Neural crest cell (in vitro differentiated cells): ENCODE measurements at regions not wholly inside any gene's neighbourhood (a gene's known extent, or its start where the extent isn't known, plus 50 kb on each side); places are given as distances from the start of the nearest gene placed in this dataset.

ENCODE experiments used
- DNase-seq: peaks from one replicate; pipeline ENCODE4 v3.0.0; 2021; ENCODE audit warnings: low read depth, mixed read lengths, low spot score
- H3K27ac Mint-ChIP-seq: one replicate; pipeline ENCODE4 v1.8.0; 2021; ENCODE audit warnings: mild to moderate bottlenecking, mixed read lengths; ENCODE audit not compliant: unreplicated experiment
- H3K27me3 Mint-ChIP-seq: 2 replicates; pipeline ENCODE4 v1.8.0; 2021; ENCODE audit warnings: low read depth, mild to moderate bottlenecking, mixed read lengths
- H3K36me3 Mint-ChIP-seq: 2 replicates; pipeline ENCODE4 v1.8.0; 2021; ENCODE audit warnings: low read depth, mild to moderate bottlenecking, mixed read lengths
- H3K4me1 Mint-ChIP-seq: 2 replicates; pipeline ENCODE4 v1.8.0; 2021; ENCODE audit warnings: mixed read lengths
- H3K4me3 Mint-ChIP-seq: one replicate; pipeline ENCODE4 v1.8.0; 2021; ENCODE audit warnings: mild to moderate bottlenecking, mixed read lengths
- H3K9me3 Mint-ChIP-seq: 2 replicates; pipeline ENCODE4 v1.8.0; 2021; ENCODE audit warnings: mixed read lengths
- CTCF ChIP-seq: fragments of 200-600 bp; sonication (generic); conservative IDR thresholded peaks from 2 replicates; pipeline ENCODE4 v1.5.0; 2021; ENCODE audit warnings: antibody characterized with exemption, mild to moderate bottlenecking

GRCh38 chr14:54109521-54110120, 153.0 kb upstream of the BMP4 start:
- no peak for DNase-seq
- Mint-ChIP-seq H3K27ac (no peak overlapping the region), H3K9me3 (no peaks in the 10 kb centered on the region), H3K4me3 (no peak overlapping the region), H3K36me3 (no peaks in the 10 kb centered on the region), H3K27me3 (peaks cover 6% of the 10 kb centered on the region), H3K4me1 (no peaks in the 10 kb centered on the region)
- no peak for TF ChIP-seq CTCF

GRCh38 chr14:54114941-54115340, 158.3 kb upstream of the BMP4 start:
- Mint-ChIP-seq H3K4me3 (no peak overlapping the region), H3K27me3 (no peaks in the 10 kb centered on the region), H3K27ac (no peak overlapping the region), H3K4me1 (no peaks in the 10 kb centered on the region), H3K9me3 (no peaks in the 10 kb centered on the region), H3K36me3 (no peaks in the 10 kb centered on the region)
- no peak for TF ChIP-seq CTCF
- DNase-seq: no peak

- no peaks in the 10 kb centered on the region for H3K9me3 Mint-ChIP-seq
- DNase-seq: no peak
- H3K27me3 Mint-ChIP-seq: peaks cover 1% of the 10 kb centered on the region
- TF ChIP-seq CTCF: no peak
- peaks cover 5% of the 10 kb centered on the region for H3K4me1 Mint-ChIP-seq
- H3K4me3 Mint-ChIP-seq: no peak overlapping the region
- H3K36me3 Mint-ChIP-seq: no peaks in the 10 kb centered on the region
- H3K27ac Mint-ChIP-seq: no peak overlapping the region
Observed at GRCh38 chr14:54116198-54116885, 159.7 kb upstream of the BMP4 start.

GRCh38 chr14:54116972-54117371, 160.3 kb upstream of the BMP4 start:
- H3K4me3 Mint-ChIP-seq: no peak overlapping the region
- no peak overlapping the region for H3K27ac Mint-ChIP-seq
- peaks cover 4% of the 10 kb centered on the region for H3K27me3 Mint-ChIP-seq
- no peaks in the 10 kb centered on the region for H3K36me3 Mint-ChIP-seq
- H3K4me1 Mint-ChIP-seq: peaks cover 5% of the 10 kb centered on the region
- no peak for TF ChIP-seq CTCF
- no peaks in the 10 kb centered on the region for H3K9me3 Mint-ChIP-seq
- no peak for DNase-seq

- peaks cover 4% of the 10 kb centered on the region for H3K27me3 Mint-ChIP-seq
- no peak for TF ChIP-seq CTCF
- no peak for DNase-seq
- H3K27ac Mint-ChIP-seq: no peak overlapping the region
- peaks cover 5% of the 10 kb centered on the region for H3K4me1 Mint-ChIP-seq
- no peak overlapping the region for H3K4me3 Mint-ChIP-seq
- H3K36me3 Mint-ChIP-seq: no peaks in the 10 kb centered on the region
- H3K9me3 Mint-ChIP-seq: no peaks in the 10 kb centered on the region
Observed at GRCh38 chr14:54117396-54117795, 160.8 kb upstream of the BMP4 start.
